BE2C (cell line): ENCODE measurements at regions not wholly inside any gene's neighbourhood (a gene's known extent, or its start where the extent isn't known, plus 50 kb on each side); places are given as distances from the start of the nearest gene placed in this dataset.

Source experiments
- DNase-seq: peaks from one replicate; pipeline ENCODE4 v3.0.0-alpha.2; 2020
- H3K27me3 ChIP-seq: fragments of 250-450 bp; sonication (Bioruptor Pico); 2 replicates; pipeline ENCODE4 v1.5.1; 2020; ENCODE audit warnings: mild to moderate bottlenecking
- H3K36me3 ChIP-seq: fragments of 250-450 bp; sonication (Bioruptor Pico); 2 replicates; pipeline ENCODE4 v1.5.1; 2020; ENCODE audit warnings: mild to moderate bottlenecking
- H3K4me1 ChIP-seq: fragments of 250-450 bp; sonication (Bioruptor Pico); 2 replicates; pipeline ENCODE4 v1.5.1; 2020
- H3K4me3 ChIP-seq: 2 replicates; pipeline ENCODE4 v1.5.1; 2011; ENCODE audit warnings: low read depth, low read length
- H3K9me3 ChIP-seq: fragments of 250-450 bp; sonication (Bioruptor Pico); 2 replicates; pipeline ENCODE4 v1.5.1; 2020
- TF ChIP-seq, protein P1 (sequence below): IDR thresholded peaks from 2 replicates; pipeline ENCODE4 v1.5.1; 2012; ENCODE audit warnings: mild to moderate bottlenecking, low read depth, low read length

DNA sequence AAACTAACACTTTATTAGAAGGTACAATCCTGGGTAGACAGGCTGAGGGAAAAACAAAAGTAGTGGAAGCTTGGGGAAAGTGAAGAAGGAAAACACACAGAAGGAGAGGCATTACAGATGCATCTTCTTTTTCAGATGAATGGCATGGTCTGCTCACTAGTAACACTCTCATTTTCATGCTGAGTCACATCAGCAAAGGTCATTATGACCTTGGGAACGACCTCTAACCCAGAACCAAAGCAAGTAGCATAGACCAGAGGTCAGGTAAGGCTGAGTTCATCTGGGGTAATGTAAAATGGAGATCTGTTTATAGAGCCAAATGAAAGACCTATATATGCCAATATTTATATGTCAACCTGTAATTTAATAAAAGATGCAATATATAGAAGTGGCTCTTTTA lies 294.4 kb upstream of the LRRTM4 start:
- no peak overlapping the region for H3K4me3 ChIP-seq
- H3K4me1 ChIP-seq = no peaks in the 10 kb centered on the region
- H3K36me3 ChIP-seq = no peaks in the 10 kb centered on the region
- DNase-seq = no peak
- TF ChIP-seq, protein P1, sequence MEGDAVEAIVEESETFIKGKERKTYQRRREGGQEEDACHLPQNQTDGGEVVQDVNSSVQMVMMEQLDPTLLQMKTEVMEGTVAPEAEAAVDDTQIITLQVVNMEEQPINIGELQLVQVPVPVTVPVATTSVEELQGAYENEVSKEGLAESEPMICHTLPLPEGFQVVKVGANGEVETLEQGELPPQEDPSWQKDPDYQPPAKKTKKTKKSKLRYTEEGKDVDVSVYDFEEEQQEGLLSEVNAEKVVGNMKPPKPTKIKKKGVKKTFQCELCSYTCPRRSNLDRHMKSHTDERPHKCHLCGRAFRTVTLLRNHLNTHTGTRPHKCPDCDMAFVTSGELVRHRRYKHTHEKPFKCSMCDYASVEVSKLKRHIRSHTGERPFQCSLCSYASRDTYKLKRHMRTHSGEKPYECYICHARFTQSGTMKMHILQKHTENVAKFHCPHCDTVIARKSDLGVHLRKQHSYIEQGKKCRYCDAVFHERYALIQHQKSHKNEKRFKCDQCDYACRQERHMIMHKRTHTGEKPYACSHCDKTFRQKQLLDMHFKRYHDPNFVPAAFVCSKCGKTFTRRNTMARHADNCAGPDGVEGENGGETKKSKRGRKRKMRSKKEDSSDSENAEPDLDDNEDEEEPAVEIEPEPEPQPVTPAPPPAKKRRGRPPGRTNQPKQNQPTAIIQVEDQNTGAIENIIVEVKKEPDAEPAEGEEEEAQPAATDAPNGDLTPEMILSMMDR = no peak
- no peaks in the 10 kb centered on the region for H3K27me3 ChIP-seq
- H3K9me3 ChIP-seq = no peaks in the 10 kb centered on the region

DNA sequence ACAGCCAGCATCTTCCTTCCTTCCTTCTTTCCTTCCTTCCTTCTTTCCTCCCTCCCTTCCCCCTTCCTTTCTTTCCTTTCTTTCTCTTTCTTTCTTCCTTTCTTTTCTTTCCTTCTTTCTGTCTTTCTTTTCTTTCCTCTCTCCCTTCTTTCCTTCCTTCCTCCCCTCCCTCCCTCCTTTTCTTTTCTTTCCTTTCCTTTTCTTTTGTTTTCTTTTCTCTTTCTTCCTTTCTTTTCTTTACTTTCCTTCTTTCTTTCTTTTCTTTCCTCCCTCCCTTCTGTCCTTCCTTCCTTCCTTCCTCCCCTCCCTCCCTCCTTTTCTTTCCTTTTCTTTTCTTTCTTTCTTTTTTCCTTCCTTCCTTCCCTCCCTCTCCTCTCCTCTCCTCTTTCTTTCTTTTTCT lies 296.0 kb upstream of the LRRTM4 start:
- TF ChIP-seq, protein P1 = no peak
- no peak overlapping the region for H3K4me3 ChIP-seq
- no peaks in the 10 kb centered on the region for H3K4me1 ChIP-seq
- no peak for DNase-seq
- H3K9me3 ChIP-seq = no peaks in the 10 kb centered on the region
- no peaks in the 10 kb centered on the region for H3K36me3 ChIP-seq
- no peaks in the 10 kb centered on the region for H3K27me3 ChIP-seq

DNA sequence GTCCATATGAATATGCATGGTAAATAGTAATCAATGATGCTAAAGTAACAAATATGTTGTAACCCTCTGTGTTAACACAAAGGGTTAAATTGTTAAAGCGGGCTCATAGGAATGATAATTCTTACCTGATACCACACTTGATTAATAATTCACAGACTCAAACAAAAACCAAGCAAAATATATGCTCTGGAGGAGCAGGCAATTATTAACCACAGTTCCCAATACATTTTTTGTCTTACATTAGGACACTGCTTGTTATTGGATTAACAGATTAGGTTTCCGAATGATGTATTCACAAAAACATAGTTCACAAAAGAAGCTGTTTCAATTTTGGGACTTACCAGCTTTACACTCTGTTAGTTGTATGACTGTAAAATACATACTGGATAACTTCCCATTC lies 300.9 kb upstream of the LRRTM4 start:
- no peak for DNase-seq
- Histone ChIP-seq H3K27me3 (no peaks in the 10 kb centered on the region), H3K4me3 (no peak overlapping the region), H3K4me1 (no peaks in the 10 kb centered on the region), H3K36me3 (no peaks in the 10 kb centered on the region), H3K9me3 (no peaks in the 10 kb centered on the region)
- TF ChIP-seq, protein P1 = no peak

DNA sequence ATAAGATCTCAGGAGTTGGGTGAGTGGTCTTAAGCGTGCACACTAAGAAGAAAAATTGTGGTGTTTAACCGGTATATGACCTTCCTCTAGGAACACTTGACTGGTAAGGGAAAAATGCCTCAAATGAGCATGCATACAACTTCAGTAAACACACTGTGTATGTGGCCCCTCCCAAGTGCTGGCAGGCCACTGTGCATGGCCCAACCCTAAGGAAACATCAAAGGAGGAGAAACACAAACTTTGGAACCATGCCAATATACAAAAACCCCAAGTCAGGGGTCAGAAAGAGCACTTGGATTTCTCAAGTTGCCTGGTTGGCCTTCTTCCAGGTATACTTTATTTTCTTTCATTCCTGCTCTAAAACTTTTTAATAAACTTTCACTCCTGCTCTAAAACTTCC lies 308.9 kb upstream of the LRRTM4 start:
- Histone ChIP-seq H3K36me3 (no peaks in the 10 kb centered on the region), H3K4me3 (no peak overlapping the region), H3K9me3 (no peaks in the 10 kb centered on the region), H3K4me1 (no peaks in the 10 kb centered on the region), H3K27me3 (no peaks in the 10 kb centered on the region)
- DNase-seq = no peak
- TF ChIP-seq, protein P1 = no peak

DNA sequence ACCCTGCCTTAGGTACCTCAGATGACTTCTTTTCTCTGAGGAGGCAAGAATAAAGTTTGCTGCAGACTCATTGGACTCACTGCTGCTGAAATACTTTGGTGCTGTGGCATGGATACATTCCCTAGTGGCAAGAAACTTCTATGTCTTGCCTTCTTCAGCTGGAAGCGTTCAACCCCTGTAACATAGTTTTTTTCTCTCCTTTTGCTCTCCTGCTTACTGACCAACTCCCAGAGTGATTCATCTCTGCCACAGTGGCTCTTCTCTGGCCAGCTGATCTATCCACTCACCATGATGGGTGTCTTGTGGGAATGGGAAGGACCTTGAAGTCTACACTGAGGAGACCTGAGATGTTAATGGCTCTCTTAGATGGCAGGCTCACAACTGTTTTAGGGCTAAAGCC lies 309.3 kb upstream of the LRRTM4 start:
- no peaks in the 10 kb centered on the region for H3K4me1 ChIP-seq
- no peaks in the 10 kb centered on the region for H3K9me3 ChIP-seq
- no peak overlapping the region for H3K4me3 ChIP-seq
- TF ChIP-seq, protein P1 = no peak
- no peak for DNase-seq
- H3K36me3 ChIP-seq = no peaks in the 10 kb centered on the region
- no peaks in the 10 kb centered on the region for H3K27me3 ChIP-seq

DNA sequence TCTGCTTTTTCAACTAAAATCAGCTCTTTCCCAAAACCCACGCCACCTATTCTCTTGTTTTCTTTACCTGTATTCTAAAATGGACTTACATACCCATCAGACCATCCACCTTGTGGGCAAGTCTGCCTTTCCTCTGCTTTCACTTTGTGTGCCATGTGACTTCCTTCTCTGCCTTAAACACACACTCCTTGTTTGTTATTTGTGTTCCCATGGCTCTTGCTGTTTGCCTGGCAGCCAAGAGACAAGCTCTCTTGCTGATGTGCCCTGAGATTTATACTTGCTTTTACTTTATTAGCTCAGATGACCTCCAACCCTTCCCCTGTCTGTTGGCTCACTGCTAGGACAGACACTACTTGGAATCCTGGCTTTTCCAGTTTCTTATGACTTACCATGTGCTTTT lies 309.7 kb upstream of the LRRTM4 start:
- Histone ChIP-seq H3K4me1 (no peaks in the 10 kb centered on the region), H3K4me3 (no peak overlapping the region), H3K36me3 (no peaks in the 10 kb centered on the region), H3K9me3 (no peaks in the 10 kb centered on the region), H3K27me3 (no peaks in the 10 kb centered on the region)
- TF ChIP-seq, protein P1 = no peak
- no peak for DNase-seq
